Neural cell (in vitro differentiated cells): ENCODE measurements at regions not wholly inside any gene's neighbourhood (a gene's known extent, or its start where the extent isn't known, plus 50 kb on each side); places are given as distances from the start of the nearest gene placed in this dataset.

ENCODE experiments used
- H2AFZ ChIP-seq: fragments of 200-600, 300-800 bp; sonication (generic), shearing (Covaris generic); 2 replicates; pipeline ENCODE4 v1.6.0; 2014; ENCODE audit warnings: low read depth, mild to moderate bottlenecking, antibody characterized with exemption, low read length, moderate library complexity
- H3F3A ChIP-seq: fragments of 200-600 bp; shearing (Covaris generic); 2 replicates; pipeline ENCODE4 v1.6.1; 2016; ENCODE audit warnings: mild to moderate bottlenecking, moderate library complexity, mixed read lengths, antibody characterized with exemption, low read length; ENCODE audit not compliant: insufficient read depth, poor library complexity, severe bottlenecking
- H3K27ac ChIP-seq: fragments of 200-600, 300-800 bp; sonication (generic), shearing (Covaris generic); 2 replicates; pipeline ENCODE4 v1.5.1; 2014; ENCODE audit warnings: mild to moderate bottlenecking, low read length, moderate library complexity
- H3K27me3 ChIP-seq: fragments of 300-800, 200-600 bp; sonication (generic), shearing (Covaris generic); 2 replicates; pipeline ENCODE4 v1.6.0; 2014; ENCODE audit warnings: mild to moderate bottlenecking, low read depth, low read length, moderate library complexity; ENCODE audit not compliant: insufficient read depth
- H3K36me3 ChIP-seq: fragments of 300-800, 200-600 bp; sonication (generic), shearing (Covaris generic); 2 replicates; pipeline ENCODE4 v1.5.1; 2014; ENCODE audit warnings: mild to moderate bottlenecking, antibody characterized with exemption, low read length, moderate library complexity; ENCODE audit not compliant: insufficient read depth
- H3K4me2 ChIP-seq: fragments of 300-800, 200-600 bp; sonication (generic), shearing (Covaris generic); 2 replicates; pipeline ENCODE4 v1.6.0; 2014; ENCODE audit warnings: mild to moderate bottlenecking, low read length
- H3K4me3 ChIP-seq: fragments of 300-800, 200-600 bp; sonication (generic), shearing (Covaris generic); 2 replicates; pipeline ENCODE4 v1.5.1; 2014; ENCODE audit warnings: mild to moderate bottlenecking, low read length, moderate library complexity
- H3K79me2 ChIP-seq: fragments of 200-600 bp; shearing (Covaris generic); replicated peaks from 2 replicates; pipeline ENCODE4 v1.6.0; 2014; ENCODE audit warnings: mild to moderate bottlenecking, low read length, moderate library complexity; ENCODE audit not compliant: insufficient read depth
- H3K9ac ChIP-seq: fragments of 300-800, 200-600 bp; sonication (generic), shearing (Covaris generic); 2 replicates; pipeline ENCODE4 v1.6.1; 2016; ENCODE audit warnings: mild to moderate bottlenecking, low read length, mixed read lengths
- H3K9me2 ChIP-seq: fragments of 200-600 bp; shearing (Covaris generic); 2 replicates; pipeline ENCODE4 v1.6.1; 2016; ENCODE audit warnings: mild to moderate bottlenecking, low read length, mixed read lengths; ENCODE audit not compliant: insufficient read depth
- H3K9me3 ChIP-seq: fragments of 200-600, 300-800 bp; sonication (generic), shearing (Covaris generic); 2 replicates; pipeline ENCODE4 v1.6.1; 2016; ENCODE audit warnings: mild to moderate bottlenecking, mixed run types, low read length, moderate library complexity, mixed read lengths
- H4K20me1 ChIP-seq: fragments of 200-600 bp; shearing (Covaris generic); 2 replicates; pipeline ENCODE4 v1.6.1; 2016; ENCODE audit warnings: mild to moderate bottlenecking, mixed run types; ENCODE audit not compliant: insufficient read depth
- EP300 ChIP-seq: fragments of 450-650 bp; conservative IDR thresholded peaks from 2 replicates; pipeline ENCODE4 v1.6.1; 2014; ENCODE audit warnings: antibody characterized with exemption, mild to moderate bottlenecking, moderate library complexity; ENCODE audit not compliant: poor library complexity, severe bottlenecking
- EZH2 ChIP-seq: fragments of 200-600, 300-800 bp; shearing (Covaris generic), sonication (generic); IDR thresholded peaks from 2 replicates; pipeline ENCODE4 v1.6.1; 2014; ENCODE audit warnings: antibody characterized with exemption, low read length, borderline replicate concordance, mild to moderate bottlenecking; ENCODE audit not compliant: insufficient read depth, poor library complexity, severe bottlenecking
- MXI1 ChIP-seq: fragments of 450-650 bp; conservative IDR thresholded peaks from 2 replicates; pipeline ENCODE4 v1.6.1; 2014; ENCODE audit warnings: antibody characterized with exemption, mild to moderate bottlenecking; ENCODE audit not compliant: poor library complexity, severe bottlenecking
- POLR2AphosphoS5 ChIP-seq: IDR thresholded peaks from 2 replicates; pipeline ENCODE4 v1.6.1; 2012
- RAD21 ChIP-seq: fragments of 450-650 bp; conservative IDR thresholded peaks from 2 replicates; pipeline ENCODE4 v1.6.1; 2014; ENCODE audit warnings: antibody characterized with exemption, mild to moderate bottlenecking, moderate library complexity
- SMC3 ChIP-seq: fragments of 450-650 bp; conservative IDR thresholded peaks from 2 replicates; pipeline ENCODE4 v1.6.1; 2014; ENCODE audit warnings: antibody characterized with exemption, mild to moderate bottlenecking, moderate library complexity; ENCODE audit not compliant: poor library complexity
- TAF1 ChIP-seq: IDR thresholded peaks from 2 replicates; pipeline ENCODE4 v1.6.1; 2012; ENCODE audit warnings: low read depth
- TF ChIP-seq, protein P1 (sequence below): IDR thresholded peaks from 2 replicates; pipeline ENCODE4 v1.6.1; 2012; ENCODE audit warnings: borderline replicate concordance
- TF ChIP-seq, protein P2 (sequence below): fragments of 450-650 bp; IDR thresholded peaks from 2 replicates; pipeline ENCODE4 v1.5.1; 2014; ENCODE audit warnings: antibody characterized with exemption, mild to moderate bottlenecking, moderate library complexity; ENCODE audit not compliant: poor library complexity, severe bottlenecking

DNA sequence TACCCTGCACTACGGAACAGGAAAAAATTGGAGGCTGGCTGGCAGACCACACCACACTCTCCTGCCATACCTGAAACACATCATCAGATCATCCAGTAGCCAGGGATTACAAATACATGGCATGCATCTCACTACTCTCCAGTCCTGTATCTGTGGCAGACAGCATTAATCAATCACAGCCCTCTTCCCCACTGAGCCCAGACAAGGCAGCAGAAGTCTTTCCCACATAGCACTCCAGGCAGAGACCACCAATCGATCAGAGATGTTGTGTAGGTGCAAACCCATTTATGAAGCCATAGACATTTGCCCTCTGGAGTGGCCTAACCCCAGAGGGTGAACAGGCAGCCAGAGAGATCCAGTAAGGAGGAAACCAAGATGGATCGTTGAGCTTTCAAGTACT is 410.9 kb upstream of the PROK2 start:
- Histone ChIP-seq H3K27me3 (no peaks in the 10 kb centered on the region), H3F3A (no peaks in the 10 kb centered on the region), H3K9me3 (no peaks in the 10 kb centered on the region), H4K20me1 (no peaks in the 10 kb centered on the region), H3K4me2 (no peak overlapping the region), H3K9ac (no peak overlapping the region), H3K36me3 (no peaks in the 10 kb centered on the region), H2AFZ (no peak overlapping the region), H3K79me2 (no peaks in the 10 kb centered on the region), H3K9me2 (no peaks in the 10 kb centered on the region), H3K4me3 (no peak overlapping the region), H3K27ac (no peak overlapping the region)
- TF ChIP-seq, protein P1, sequence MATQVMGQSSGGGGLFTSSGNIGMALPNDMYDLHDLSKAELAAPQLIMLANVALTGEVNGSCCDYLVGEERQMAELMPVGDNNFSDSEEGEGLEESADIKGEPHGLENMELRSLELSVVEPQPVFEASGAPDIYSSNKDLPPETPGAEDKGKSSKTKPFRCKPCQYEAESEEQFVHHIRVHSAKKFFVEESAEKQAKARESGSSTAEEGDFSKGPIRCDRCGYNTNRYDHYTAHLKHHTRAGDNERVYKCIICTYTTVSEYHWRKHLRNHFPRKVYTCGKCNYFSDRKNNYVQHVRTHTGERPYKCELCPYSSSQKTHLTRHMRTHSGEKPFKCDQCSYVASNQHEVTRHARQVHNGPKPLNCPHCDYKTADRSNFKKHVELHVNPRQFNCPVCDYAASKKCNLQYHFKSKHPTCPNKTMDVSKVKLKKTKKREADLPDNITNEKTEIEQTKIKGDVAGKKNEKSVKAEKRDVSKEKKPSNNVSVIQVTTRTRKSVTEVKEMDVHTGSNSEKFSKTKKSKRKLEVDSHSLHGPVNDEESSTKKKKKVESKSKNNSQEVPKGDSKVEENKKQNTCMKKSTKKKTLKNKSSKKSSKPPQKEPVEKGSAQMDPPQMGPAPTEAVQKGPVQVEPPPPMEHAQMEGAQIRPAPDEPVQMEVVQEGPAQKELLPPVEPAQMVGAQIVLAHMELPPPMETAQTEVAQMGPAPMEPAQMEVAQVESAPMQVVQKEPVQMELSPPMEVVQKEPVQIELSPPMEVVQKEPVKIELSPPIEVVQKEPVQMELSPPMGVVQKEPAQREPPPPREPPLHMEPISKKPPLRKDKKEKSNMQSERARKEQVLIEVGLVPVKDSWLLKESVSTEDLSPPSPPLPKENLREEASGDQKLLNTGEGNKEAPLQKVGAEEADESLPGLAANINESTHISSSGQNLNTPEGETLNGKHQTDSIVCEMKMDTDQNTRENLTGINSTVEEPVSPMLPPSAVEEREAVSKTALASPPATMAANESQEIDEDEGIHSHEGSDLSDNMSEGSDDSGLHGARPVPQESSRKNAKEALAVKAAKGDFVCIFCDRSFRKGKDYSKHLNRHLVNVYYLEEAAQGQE = no peak
- TF ChIP-seq MXI1 (no peak), RAD21 (no peak), TAF1 (no peak), SMC3 (no peak), EZH2 (no peak), EP300 (no peak), POLR2AphosphoS5 (no peak)
- TF ChIP-seq, protein P2, sequence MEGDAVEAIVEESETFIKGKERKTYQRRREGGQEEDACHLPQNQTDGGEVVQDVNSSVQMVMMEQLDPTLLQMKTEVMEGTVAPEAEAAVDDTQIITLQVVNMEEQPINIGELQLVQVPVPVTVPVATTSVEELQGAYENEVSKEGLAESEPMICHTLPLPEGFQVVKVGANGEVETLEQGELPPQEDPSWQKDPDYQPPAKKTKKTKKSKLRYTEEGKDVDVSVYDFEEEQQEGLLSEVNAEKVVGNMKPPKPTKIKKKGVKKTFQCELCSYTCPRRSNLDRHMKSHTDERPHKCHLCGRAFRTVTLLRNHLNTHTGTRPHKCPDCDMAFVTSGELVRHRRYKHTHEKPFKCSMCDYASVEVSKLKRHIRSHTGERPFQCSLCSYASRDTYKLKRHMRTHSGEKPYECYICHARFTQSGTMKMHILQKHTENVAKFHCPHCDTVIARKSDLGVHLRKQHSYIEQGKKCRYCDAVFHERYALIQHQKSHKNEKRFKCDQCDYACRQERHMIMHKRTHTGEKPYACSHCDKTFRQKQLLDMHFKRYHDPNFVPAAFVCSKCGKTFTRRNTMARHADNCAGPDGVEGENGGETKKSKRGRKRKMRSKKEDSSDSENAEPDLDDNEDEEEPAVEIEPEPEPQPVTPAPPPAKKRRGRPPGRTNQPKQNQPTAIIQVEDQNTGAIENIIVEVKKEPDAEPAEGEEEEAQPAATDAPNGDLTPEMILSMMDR = no peak

DNA sequence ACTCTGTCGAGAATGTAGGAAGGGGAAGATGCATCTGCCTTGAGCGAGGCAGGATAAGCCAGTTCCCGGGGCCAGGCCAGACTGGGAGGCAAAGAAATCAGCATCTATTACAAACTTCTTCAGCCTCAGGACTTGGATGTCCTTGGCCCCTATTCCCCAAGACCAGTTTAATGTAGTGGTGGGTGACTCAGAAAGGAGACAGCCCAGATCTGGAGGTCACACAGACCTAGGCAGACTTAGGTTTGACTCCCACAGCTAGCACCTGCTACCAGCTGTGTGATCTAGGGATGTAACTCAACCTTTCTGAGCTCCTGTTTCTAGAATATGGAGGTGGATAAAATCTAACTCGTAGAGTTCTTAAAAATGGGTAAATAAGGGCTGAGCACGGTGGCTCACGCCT is 409.5 kb upstream of the PROK2 start:
- peak overlapping the region; percentile 39 for H3K9ac ChIP-seq
- no peaks in the 10 kb centered on the region for H3K9me3 ChIP-seq
- TF ChIP-seq, protein P1 = no peak
- TF ChIP-seq SMC3 (peak; percentile 0), RAD21 (no peak)
- no peaks in the 10 kb centered on the region for H3K9me2 ChIP-seq
- no peaks in the 10 kb centered on the region for H3F3A ChIP-seq
- no peak overlapping the region for H2AFZ ChIP-seq
- peak overlapping the region; percentile 72 for H3K27ac ChIP-seq
- H3K27me3 ChIP-seq = no peaks in the 10 kb centered on the region
- peak overlapping the region; percentile 39 for H3K4me3 ChIP-seq
- H3K4me2 ChIP-seq = no peak overlapping the region
- no peaks in the 10 kb centered on the region for H3K36me3 ChIP-seq
- H4K20me1 ChIP-seq = no peaks in the 10 kb centered on the region
- no peaks in the 10 kb centered on the region for H3K79me2 ChIP-seq
